Esophagus squamous epithelium (tissue), 4 donors: ENCODE measurements at regions not wholly inside any gene's neighbourhood (a gene's known extent, or its start where the extent isn't known, plus 50 kb on each side); places are given as distances from the start of the nearest gene placed in this dataset.

Experiments
- CTCF ChIP-seq, 6 experiments: fragments of 450-650 bp in 4 of 6; fragments of 200-600 bp in 2 of 6; sonication (generic) in 2 of 6; IDR thresholded peaks; one replicate each; pipeline ENCODE4 v1.5.1; 2016 to 2019; ENCODE audit warnings: antibody characterized with exemption in 6 of 6, mild to moderate bottlenecking in 4 of 6, moderate library complexity in 4 of 6
- POLR2A ChIP-seq, 4 donors: fragments of 450-650 bp; IDR thresholded peaks; one replicate each; pipeline ENCODE4 v1.6.1; 2017; ENCODE audit warnings: antibody characterized with exemption in 4 of 4, mild to moderate bottlenecking in 4 of 4, moderate library complexity in 3 of 4

- TF ChIP-seq POLR2A (IDR thresholded peaks at IDR 0.05): no peak
- no peak for TF ChIP-seq CTCF (IDR thresholded peaks at IDR 0.05)
Observed at GRCh38 chr5:135713161-135713915, 121.1 kb upstream of the SLC25A48 start.
